CD4-positive, alpha-beta T cell (primary cell): ENCODE measurements at regions not wholly inside any gene's neighbourhood (a gene's known extent, or its start where the extent isn't known, plus 50 kb on each side); places are given as distances from the start of the nearest gene placed in this dataset.

Source experiments
- ATAC-seq: fragments of 200-7000 bp; cut with Tn5 transposase; one replicate; pipeline ENCODE4 v1.10.0; 2022; ENCODE audit warnings: mild to moderate bottlenecking; ENCODE audit not compliant: poor library complexity
- CTCF ChIA-PET: fragments of 350-600 bp; sonication (Branson Sonifier 250); formaldehyde crosslinking; loops from one replicate; lab custom pipeline; 2021; ENCODE audit warnings: antibody characterized with exemption, inconsistent platforms; lab: Charles Lee
- POLR2A ChIA-PET: fragments of 350-600 bp; sonication (Branson Sonifier 250); formaldehyde crosslinking; loops from one replicate; lab custom pipeline; 2021; ENCODE audit warnings: antibody characterized with exemption, inconsistent platforms; lab: Charles Lee
- DNase-seq, 14 experiments: peaks; one replicate each; pipeline ENCODE4 v3.0.0-alpha.2; 2013 to 2020; ENCODE audit warnings: mixed read lengths in 2 of 14
- H3K27ac ChIP-seq, 2 donors: one replicate each; pipeline versions ENCODE4 v1.5.1 to v1.7.0; 2013; ENCODE audit warnings: low read length in 2 of 2, low read depth in 1 of 2, mild to moderate bottlenecking in 1 of 2
- H3K27me3 ChIP-seq, 2 experiments: 1 replicate in 1 of 2; 2 replicates in 1 of 2; pipeline versions ENCODE4 v1.6.1 to v1.7.0; 2013; ENCODE audit warnings: low read length in 2 of 2, control low read depth in 1 of 2, mild to moderate bottlenecking in 1 of 2, moderate library complexity in 1 of 2; ENCODE audit not compliant: insufficient read depth in 2 of 2, control insufficient read depth in 1 of 2
- H3K36me3 ChIP-seq: one replicate; pipeline ENCODE4 v1.6.1; 2013; ENCODE audit warnings: low read length, control low read depth; ENCODE audit not compliant: insufficient read depth
- H3K4me1 ChIP-seq: one replicate; pipeline ENCODE4 v1.6.1; 2013; ENCODE audit warnings: low read length, control low read depth; ENCODE audit not compliant: insufficient read depth
- H3K4me3 ChIP-seq: one replicate; pipeline ENCODE4 v1.5.1; 2013; ENCODE audit warnings: mild to moderate bottlenecking, low read length, moderate library complexity
- H3K9me3 ChIP-seq, 2 experiments: 1 replicate in 1 of 2; 2 replicates in 1 of 2; pipeline versions ENCODE4 v1.6.1 to v1.7.0; 2013; ENCODE audit warnings: low read length in 2 of 2, mild to moderate bottlenecking in 2 of 2, control low read depth in 1 of 2, moderate library complexity in 1 of 2; ENCODE audit not compliant: control insufficient read depth in 1 of 2, insufficient read depth in 1 of 2
- H3K27ac Mint-ChIP-seq: one replicate; pipeline ENCODE4 v1.8.0; 2020; ENCODE audit warnings: mixed read lengths
- H3K27me3 Mint-ChIP-seq: one replicate; pipeline ENCODE4 v1.8.0; 2021; ENCODE audit warnings: mixed read lengths
- H3K36me3 Mint-ChIP-seq: one replicate; pipeline ENCODE4 v1.8.0; 2021; ENCODE audit warnings: low read depth, mixed read lengths
- H3K4me1 Mint-ChIP-seq: one replicate; pipeline ENCODE4 v1.8.0; 2021; ENCODE audit warnings: low read depth, mixed read lengths
- H3K4me3 Mint-ChIP-seq: one replicate; pipeline ENCODE4 v1.8.0; 2020; ENCODE audit warnings: mild to moderate bottlenecking, mixed read lengths
- H3K9me3 Mint-ChIP-seq: one replicate; pipeline ENCODE4 v1.8.0; 2020; ENCODE audit warnings: mixed read lengths
- CTCF ChIP-seq: fragments of 200-600 bp; IDR thresholded peaks from one replicate; pipeline ENCODE4 v1.8.0; 2022; ENCODE audit warnings: antibody characterized with exemption, mild to moderate bottlenecking
- intact Hi-C, 2 experiments: fragments of 100-400 bp; cut with DNase I in 1 of 2; cut with micrococcal nuclease in 1 of 2; formaldehyde crosslinking; loops; one replicate each; pipeline versions ENCODE4 v1.15.1 to v1.9.0; 2023 to 2025; cut with DNase I, micrococcal nuclease

- CTCF ChIA-PET: no interaction called here
- no peaks in the 10 kb centered on the region for H3K36me3 Mint-ChIP-seq
- no peaks in the 10 kb centered on the region for H3K9me3 Mint-ChIP-seq
- no peaks in the 10 kb centered on the region for H3K9me3 ChIP-seq
- H3K27me3 ChIP-seq: no peaks in the 10 kb centered on the region
- ATAC-seq: no peak
- H3K4me1 ChIP-seq: no peaks in the 10 kb centered on the region
- no peak overlapping the region for H3K4me3 Mint-ChIP-seq
- no peaks in the 10 kb centered on the region for H3K4me1 Mint-ChIP-seq
- H3K27ac Mint-ChIP-seq: no peak overlapping the region
- intact Hi-C loops: no loop called here
- no peaks in the 10 kb centered on the region for H3K36me3 ChIP-seq
- POLR2A ChIA-PET: no interaction called here
- no peak overlapping the region for H3K4me3 ChIP-seq
- TF ChIP-seq CTCF: no peak
- H3K27ac ChIP-seq: no peak overlapping the region
- H3K27me3 Mint-ChIP-seq: peaks cover 3% of the 10 kb centered on the region
- DNase-seq: no peak
These were observed 207.5 kb upstream of the OPRM1 start for GRCh38 chr6:153831350-153832078.

- Histone ChIP-seq H3K4me1 (no peaks in the 10 kb centered on the region), H3K36me3 (no peaks in the 10 kb centered on the region), H3K27me3 (no peaks in the 10 kb centered on the region), H3K4me3 (no peak overlapping the region), H3K27ac (no peak overlapping the region), H3K9me3 (peaks cover 7 to 19% of the 10 kb centered on the region in 2 experiments)
- TF ChIP-seq CTCF: no peak
- no peak overlapping the region for H3K4me3 Mint-ChIP-seq
- DNase-seq: no peak
- peaks cover 8% of the 10 kb centered on the region for H3K9me3 Mint-ChIP-seq
- H3K4me1 Mint-ChIP-seq: no peaks in the 10 kb centered on the region
- intact Hi-C loops: no loop called here
- H3K27ac Mint-ChIP-seq: no peak overlapping the region
- no peak for ATAC-seq
- CTCF ChIA-PET: no interaction called here
- H3K27me3 Mint-ChIP-seq: no peaks in the 10 kb centered on the region
- H3K36me3 Mint-ChIP-seq: no peaks in the 10 kb centered on the region
- POLR2A ChIA-PET: no interaction called here
These were observed 221.9 kb upstream of the OPRM1 start for GRCh38 chr6:153817173-153817572.

GRCh38 chr6:153816366-153816765 lies 222.7 kb upstream of the OPRM1 start:
- no peaks in the 10 kb centered on the region for H3K36me3 ChIP-seq
- Mint-ChIP-seq H3K4me1 (no peaks in the 10 kb centered on the region), H3K27me3 (no peaks in the 10 kb centered on the region), H3K36me3 (no peaks in the 10 kb centered on the region), H3K4me3 (no peak overlapping the region), H3K27ac (no peak overlapping the region), H3K9me3 (peaks cover 12% of the 10 kb centered on the region)
- peaks cover 7 to 19% of the 10 kb centered on the region in 2 experiments for H3K9me3 ChIP-seq
- no peak overlapping the region for H3K4me3 ChIP-seq
- no peaks in the 10 kb centered on the region for H3K4me1 ChIP-seq
- no peak for TF ChIP-seq CTCF
- ChIA-PET POLR2A (no interaction called here), CTCF (no interaction called here)
- intact Hi-C loops: no loop called here
- DNase-seq (no peak), ATAC-seq (no peak)
- no peaks in the 10 kb centered on the region for H3K27me3 ChIP-seq
- H3K27ac ChIP-seq: no peak overlapping the region
